GM04504 (cell line): ENCODE measurements at regions not wholly inside any gene's neighbourhood (a gene's known extent, or its start where the extent isn't known, plus 50 kb on each side); places are given as distances from the start of the nearest gene placed in this dataset.
A peak's percentile ranks its signal among the peaks of the same experiment; 100 is the strongest.

ENCODE experiments used
- DNase-seq: peaks from one replicate; pipeline ENCODE4 v3.0.0-alpha.2; 2012; ENCODE audit warnings: low read depth

DNA sequence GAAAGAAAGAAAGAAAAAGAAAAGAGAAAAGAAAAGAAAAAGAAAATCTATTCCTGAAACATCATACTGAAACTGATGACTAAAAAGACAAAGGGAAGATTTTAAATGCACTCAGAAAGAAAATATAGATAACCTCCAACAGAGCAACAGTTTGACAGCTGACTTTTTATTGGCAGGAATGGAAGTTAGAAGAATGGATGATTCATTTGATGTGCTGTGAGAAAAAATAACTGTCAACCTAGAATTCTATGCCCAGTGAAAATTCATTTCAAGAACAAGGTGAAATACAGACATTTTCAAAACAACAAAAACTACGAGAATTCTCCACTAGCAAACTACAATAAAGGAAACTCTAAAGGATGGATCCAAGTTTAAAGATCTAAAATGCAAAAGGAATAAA, 50.5 kb upstream of the HSPA12A start:
- no peak for DNase-seq

DNA sequence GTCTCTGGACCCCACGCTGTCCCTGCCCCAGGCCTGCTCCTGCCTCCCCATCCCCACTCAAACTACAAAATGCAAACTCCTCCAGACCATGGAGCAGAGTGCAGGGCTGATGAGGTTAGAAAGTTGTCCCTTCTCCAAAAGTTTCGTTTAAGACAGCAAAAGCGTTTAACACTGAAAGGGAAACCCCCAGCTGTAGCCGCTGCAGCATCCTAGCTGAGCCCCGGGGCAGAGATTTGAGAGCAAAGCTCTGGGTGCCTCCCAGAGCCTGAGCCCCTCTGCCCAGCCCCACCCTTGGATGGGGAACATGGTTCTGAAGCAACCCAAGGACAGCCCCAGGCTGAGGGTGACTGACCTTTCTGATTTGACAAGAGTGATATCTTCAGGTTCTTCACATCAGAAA, 52.8 kb upstream of the ENO4 start:
- no peak for DNase-seq

DNA sequence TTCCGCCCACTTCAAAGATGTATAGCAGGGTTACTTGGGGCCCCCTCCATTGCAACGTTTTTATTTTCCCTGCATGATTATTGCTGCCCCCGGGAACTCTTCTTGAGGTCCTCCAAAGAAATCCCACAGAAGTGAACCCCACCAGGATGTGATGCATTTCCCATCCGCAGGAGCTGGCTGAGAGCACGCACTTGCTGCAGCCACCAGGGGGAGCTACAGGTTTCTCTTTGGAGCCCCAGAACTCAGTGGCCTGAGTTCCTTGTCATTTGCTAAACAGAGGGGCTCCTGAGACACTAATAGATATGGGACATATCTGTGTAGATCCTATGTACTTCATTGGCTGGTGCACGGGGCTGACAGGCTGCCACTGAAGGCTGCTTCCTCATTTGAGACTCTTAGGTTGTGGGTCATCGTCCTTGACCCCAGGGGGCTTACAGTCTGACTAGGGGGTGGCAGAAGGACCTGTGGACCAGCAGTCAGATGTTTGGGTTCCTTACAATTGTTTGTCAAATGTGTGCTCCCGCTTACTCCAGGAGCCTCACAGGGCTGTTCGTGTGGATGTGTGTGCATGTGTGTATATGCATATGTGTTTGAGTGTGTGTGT, 52.3 kb upstream of the ENO4 start:
- peak; percentile 35 for DNase-seq

DNA sequence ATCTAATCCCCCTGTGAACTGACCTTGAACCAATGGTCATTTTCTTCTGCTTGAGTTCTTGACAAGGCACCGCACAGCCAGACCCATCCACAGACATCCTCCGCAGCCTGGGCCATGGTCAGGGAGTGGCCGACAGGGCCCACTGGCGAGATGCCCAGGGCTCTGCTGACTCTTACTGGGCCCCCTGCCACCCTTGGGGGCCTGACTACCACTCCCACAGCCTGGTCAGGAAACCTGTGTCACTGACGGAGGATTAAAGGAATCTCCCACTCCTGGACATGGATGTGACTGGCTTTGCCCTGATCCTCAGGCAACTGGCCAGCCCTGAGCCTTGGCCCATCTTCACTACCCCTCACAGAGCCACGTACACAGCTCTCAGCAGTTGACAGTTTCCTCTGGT, 50.4 kb upstream of the ENO4 start:
- DNase-seq, result no peak
